GM18861 (cell line): ENCODE measurements at regions not wholly inside any gene's neighbourhood (a gene's known extent, or its start where the extent isn't known, plus 50 kb on each side); places are given as distances from the start of the nearest gene placed in this dataset.
"Not testable (repeated sequence)": the region's sequence is repeated elsewhere in the genome, so short reads cannot be mapped to it uniquely, and the experiment has no call there.

Experiments used
- ATAC-seq: cut with Tn5 transposase; IDR thresholded peaks from one replicate; pipeline ENCODE4 v1.9.1; 2021; ENCODE audit not compliant: unreplicated experiment

GRCh38 chr15:81939604-81940440 is 106.0 kb downstream of the MEX3B start:
- no peak for ATAC-seq

- ATAC-seq: no peak
Observed at GRCh38 chr15:81937189-81937588, 108.6 kb downstream of the MEX3B start.

GRCh38 chr15:81930582-81931369 is 115.0 kb downstream of the MEX3B start:
- ATAC-seq: no peak

- ATAC-seq: no peak
Observed at GRCh38 chr15:81929557-81929956, 116.3 kb downstream of the MEX3B start.

- no peak for ATAC-seq
Observed at GRCh38 chr15:81926981-81927380, 118.8 kb downstream of the MEX3B start.

- no peak for ATAC-seq
Observed at GRCh38 chr15:81924729-81925128, 121.1 kb downstream of the MEX3B start.

GRCh38 chr15:81923561-81924350 is 122.1 kb downstream of the MEX3B start:
- ATAC-seq: no peak

GRCh38 chr15:81922143-81922542 is 123.7 kb downstream of the MEX3B start:
- ATAC-seq: no peak

- ATAC-seq: no peak
Observed at GRCh38 chr15:81921163-81921562, 124.7 kb downstream of the MEX3B start.

GRCh38 chr15:81918767-81919166 is 127.1 kb downstream of the MEX3B start:
- not testable (repeated sequence) for ATAC-seq

- ATAC-seq: no peak
Observed at GRCh38 chr15:81916451-81916850, 129.4 kb downstream of the MEX3B start.

- ATAC-seq: no peak
Observed at GRCh38 chr15:81915990-81916389, 129.8 kb downstream of the MEX3B start.

- ATAC-seq: no peak
Observed at GRCh38 chr15:81914734-81915256, 131.0 kb downstream of the MEX3B start.

- no peak for ATAC-seq
Observed at GRCh38 chr15:81914333-81914732, 131.5 kb downstream of the MEX3B start.

GRCh38 chr15:81911022-81911971 is 134.5 kb downstream of the MEX3B start:
- ATAC-seq: no peak

GRCh38 chr15:81910355-81911021 is 135.3 kb downstream of the MEX3B start:
- ATAC-seq: no peak

GRCh38 chr15:81909011-81909358 is 136.8 kb downstream of the MEX3B start:
- ATAC-seq: no peak

- no peak for ATAC-seq
Observed at GRCh38 chr15:81908111-81908510, 137.7 kb downstream of the MEX3B start.

- no peak for ATAC-seq
Observed at GRCh38 chr15:81907521-81907920, 138.3 kb downstream of the MEX3B start.

- no peak for ATAC-seq
Observed at GRCh38 chr15:81905889-81906288, 139.9 kb downstream of the MEX3B start.
